Lung (tissue), 11 donors: ENCODE measurements at regions not wholly inside any gene's neighbourhood (a gene's known extent, or its start where the extent isn't known, plus 50 kb on each side); places are given as distances from the start of the nearest gene placed in this dataset.

Experiments
- ATAC-seq: fragments of 200-7000 bp; cut with Tn5 transposase; one replicate; pipeline ENCODE4 v1.9.1; 2020; ENCODE audit warnings: moderate number of reproducible peaks; ENCODE audit not compliant: insufficient read depth, low FRiP score
- DNase-seq, 3 donors: peaks; one replicate each; pipeline ENCODE4 v3.0.0-alpha.2; 2013 to 2017
- H3K27ac ChIP-seq, 2 donors: one replicate each; pipeline ENCODE4 v1.5.1; 2013; ENCODE audit warnings: mild to moderate bottlenecking in 2 of 2, moderate library complexity in 2 of 2, control low read depth in 1 of 2, inconsistent platforms in 1 of 2, low read depth in 1 of 2, low read length in 1 of 2
- H3K27me3 ChIP-seq, 3 donors: one replicate each; pipeline ENCODE4 v1.5.1; 2013; ENCODE audit warnings: low read length in 2 of 3; ENCODE audit not compliant: control insufficient read depth in 3 of 3, insufficient read depth in 3 of 3
- H3K36me3 ChIP-seq, 4 donors: one replicate each; pipeline ENCODE4 v1.5.1; 2013; ENCODE audit warnings: low read length in 4 of 4, mild to moderate bottlenecking in 1 of 4, moderate library complexity in 1 of 4; ENCODE audit not compliant: control insufficient read depth in 4 of 4, insufficient read depth in 4 of 4
- H3K4me1 ChIP-seq, 5 donors: one replicate each; pipeline ENCODE4 v1.5.1; 2013; ENCODE audit warnings: low read length in 5 of 5, mild to moderate bottlenecking in 2 of 5, moderate library complexity in 1 of 5; ENCODE audit not compliant: control insufficient read depth in 5 of 5, insufficient read depth in 5 of 5
- H3K4me3 ChIP-seq: one replicate; pipeline ENCODE4 v1.5.1; 2013; ENCODE audit warnings: mild to moderate bottlenecking, control low read depth, moderate library complexity
- H3K9ac ChIP-seq, 2 donors: one replicate each; pipeline ENCODE4 v1.5.1; 2013; ENCODE audit warnings: low read length in 2 of 2, control low read depth in 1 of 2; ENCODE audit not compliant: insufficient read depth in 1 of 2
- H3K9me3 ChIP-seq, 4 donors: one replicate each; pipeline ENCODE4 v1.5.1; 2013; ENCODE audit warnings: low read length in 3 of 4, mild to moderate bottlenecking in 1 of 4, moderate library complexity in 1 of 4; ENCODE audit not compliant: control insufficient read depth in 4 of 4, insufficient read depth in 3 of 4
- CTCF ChIP-seq: IDR thresholded peaks from 2 replicates; pipeline ENCODE4 v1.5.1; 2012; ENCODE audit warnings: mild to moderate bottlenecking; ENCODE audit errors: control extremely low read depth, extremely low read depth
- WGBS, 2 donors: extraction: QIAGEN DNeasy Blood & Tissue Kit; methylation state at CpG; one replicate each; pipeline ENCODE4 v1.1.7; 2013; 5-methylcytosine and 5-hydroxymethylcytosine counted together
- donor health status: control.
- donor health status: control.
- donor health status: Bipolar disorder and iron deficiency.
- donor health status: healthy.
- donor health status: DM: yes; HTN: yes; CAD: no.

GRCh38 chr2:4139316-4139715 is 435.9 kb downstream of the DCDC2C start:
- peaks cover 0 to 2% (median 0%) of the 10 kb centered on the region in 4 donors for H3K9me3 ChIP-seq
- H3K27me3 ChIP-seq: no peaks in the 10 kb centered on the region
- H3K4me1 ChIP-seq: peaks cover 0 to 7% (median 1%) of the 10 kb centered on the region in 5 donors
- H3K4me3 ChIP-seq: no peak overlapping the region
- TF ChIP-seq CTCF: no peak
- no peak overlapping the region for H3K27ac ChIP-seq
- H3K36me3 ChIP-seq: no peaks in the 10 kb centered on the region
- ATAC-seq (no peak), DNase-seq (no peak)
- H3K9ac ChIP-seq: no peak overlapping the region
- 75 to 83% methylated on average over 6 of the region's 6 CpGs for WGBS, 2 donors

GRCh38 chr2:4139731-4140130 is 436.4 kb downstream of the DCDC2C start:
- Histone ChIP-seq H3K9ac (no peak overlapping the region), H3K9me3 (peaks cover 0 to 2% (median 0%) of the 10 kb centered on the region in 4 donors), H3K27ac (no peak overlapping the region), H3K4me3 (no peak overlapping the region), H3K4me1 (peaks cover 0 to 7% (median 1%) of the 10 kb centered on the region in 5 donors), H3K27me3 (no peaks in the 10 kb centered on the region), H3K36me3 (no peaks in the 10 kb centered on the region)
- TF ChIP-seq CTCF: no peak
- no peak for DNase-seq
- WGBS, 2 donors: 50 to 63% methylated on average over 1 of the region's 1 CpG
- ATAC-seq: peak; percentile 60

- TF ChIP-seq CTCF: no peak
- no peak overlapping the region for H3K4me3 ChIP-seq
- H3K4me1 ChIP-seq: peaks cover 0 to 7% (median 1%) of the 10 kb centered on the region in 5 donors
- no peaks in the 10 kb centered on the region for H3K9me3 ChIP-seq
- H3K27ac ChIP-seq: no peak overlapping the region
- DNase-seq: no peak
- peak; percentile 64 for ATAC-seq
- 54 to 74% methylated on average over 9 of the region's 9 CpGs for WGBS, 2 donors
- H3K36me3 ChIP-seq: no peaks in the 10 kb centered on the region
- H3K27me3 ChIP-seq: no peaks in the 10 kb centered on the region
- no peak overlapping the region for H3K9ac ChIP-seq
These were observed 437.1 kb downstream of the DCDC2C start for GRCh38 chr2:4140281-4140970.

- Histone ChIP-seq H3K36me3 (no peaks in the 10 kb centered on the region), H3K27me3 (no peaks in the 10 kb centered on the region), H3K4me3 (no peak overlapping the region), H3K9me3 (no peaks in the 10 kb centered on the region), H3K9ac (no peak overlapping the region), H3K4me1 (peaks cover 0 to 7% (median 0%) of the 10 kb centered on the region in 5 donors), H3K27ac (no peak overlapping the region)
- no peak for TF ChIP-seq CTCF
- WGBS, 2 donors: 71 to 73% methylated on average over 1 of the region's 1 CpG
- DNase-seq: peak in 2 of 3 donors; percentile 38 to 58
- no peak for ATAC-seq
These were observed 441.4 kb downstream of the DCDC2C start for GRCh38 chr2:4144731-4145130.
